HFF-Myc (cell line): ENCODE measurements at regions not wholly inside any gene's neighbourhood (a gene's known extent, or its start where the extent isn't known, plus 50 kb on each side); places are given as distances from the start of the nearest gene placed in this dataset.

Experiments used
- DNase-seq: peaks from one replicate; pipeline ENCODE4 v3.0.0-alpha.2; 2011; ENCODE audit warnings: low read depth; ENCODE audit errors: extremely low read depth
- H3K4me3 ChIP-seq: replicated peaks from 2 replicates; pipeline ENCODE4 v1.5.1; 2011; ENCODE audit warnings: low read depth, mild to moderate bottlenecking, control low read depth, low read length
- TF ChIP-seq, protein P1 (sequence below): IDR thresholded peaks from 2 replicates; pipeline ENCODE4 v1.5.1; 2012; ENCODE audit warnings: mild to moderate bottlenecking, low read depth, low read length, control low read depth; ENCODE audit errors: missing control alignments

DNA sequence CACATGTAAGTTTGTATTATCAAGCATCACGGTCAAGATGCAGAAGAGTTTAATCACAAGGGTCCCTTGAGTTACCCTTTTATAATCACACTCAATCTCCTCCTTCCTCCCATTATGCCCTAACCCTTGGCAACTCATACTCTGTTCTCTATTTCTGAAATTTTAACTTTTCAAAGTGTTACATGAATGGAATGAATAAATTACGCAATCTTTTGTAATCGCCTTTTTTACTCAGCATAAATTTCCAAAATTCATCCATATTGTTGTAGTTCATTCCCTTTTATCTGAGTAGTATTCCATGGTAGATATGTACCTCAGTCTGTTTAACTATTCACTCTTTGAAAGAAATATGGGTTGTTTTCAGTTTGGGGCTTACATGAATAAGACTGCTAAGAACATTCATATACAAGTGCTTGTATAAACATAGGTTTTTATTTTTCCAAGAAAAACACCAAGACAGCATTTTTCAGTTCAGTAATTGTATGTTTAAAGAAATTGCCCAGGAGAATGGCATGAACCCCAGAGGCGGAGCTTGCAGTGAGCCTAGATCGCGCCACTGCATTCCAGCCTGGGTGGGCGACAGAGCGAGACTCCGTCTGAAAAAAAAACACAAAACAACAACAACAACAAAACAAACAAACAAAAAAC lies 430.9 kb upstream of the KCNH7 start:
- no peak overlapping the region for H3K4me3 ChIP-seq
- TF ChIP-seq, protein P1, sequence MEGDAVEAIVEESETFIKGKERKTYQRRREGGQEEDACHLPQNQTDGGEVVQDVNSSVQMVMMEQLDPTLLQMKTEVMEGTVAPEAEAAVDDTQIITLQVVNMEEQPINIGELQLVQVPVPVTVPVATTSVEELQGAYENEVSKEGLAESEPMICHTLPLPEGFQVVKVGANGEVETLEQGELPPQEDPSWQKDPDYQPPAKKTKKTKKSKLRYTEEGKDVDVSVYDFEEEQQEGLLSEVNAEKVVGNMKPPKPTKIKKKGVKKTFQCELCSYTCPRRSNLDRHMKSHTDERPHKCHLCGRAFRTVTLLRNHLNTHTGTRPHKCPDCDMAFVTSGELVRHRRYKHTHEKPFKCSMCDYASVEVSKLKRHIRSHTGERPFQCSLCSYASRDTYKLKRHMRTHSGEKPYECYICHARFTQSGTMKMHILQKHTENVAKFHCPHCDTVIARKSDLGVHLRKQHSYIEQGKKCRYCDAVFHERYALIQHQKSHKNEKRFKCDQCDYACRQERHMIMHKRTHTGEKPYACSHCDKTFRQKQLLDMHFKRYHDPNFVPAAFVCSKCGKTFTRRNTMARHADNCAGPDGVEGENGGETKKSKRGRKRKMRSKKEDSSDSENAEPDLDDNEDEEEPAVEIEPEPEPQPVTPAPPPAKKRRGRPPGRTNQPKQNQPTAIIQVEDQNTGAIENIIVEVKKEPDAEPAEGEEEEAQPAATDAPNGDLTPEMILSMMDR = no peak
- no peak for DNase-seq

DNA sequence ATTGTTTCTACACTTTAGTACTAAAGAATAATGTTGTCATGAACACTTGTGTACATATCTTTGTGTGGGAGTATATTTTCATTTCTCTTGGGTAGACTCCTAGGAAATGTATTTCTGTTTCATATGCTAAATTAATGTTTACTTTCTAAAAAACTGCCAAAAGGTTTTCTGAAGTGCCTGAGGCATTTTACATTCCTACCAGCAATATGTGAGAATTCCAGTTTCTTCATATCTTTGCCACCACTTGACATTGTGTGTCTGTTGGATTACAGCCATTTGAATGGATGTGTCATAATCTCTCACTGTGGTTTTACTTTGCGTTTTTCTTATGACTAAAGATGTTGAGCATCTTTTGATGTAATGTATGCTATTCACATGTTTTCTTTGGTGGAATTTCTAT lies 428.2 kb upstream of the KCNH7 start:
- no peak overlapping the region for H3K4me3 ChIP-seq
- TF ChIP-seq, protein P1 = no peak
- DNase-seq = peak; percentile 7

GRCh38 chr2:163265562-163265961 lies 427.0 kb upstream of the KCNH7 start:
- no peak overlapping the region for H3K4me3 ChIP-seq
- TF ChIP-seq, protein P1 = no peak
- no peak for DNase-seq

DNA sequence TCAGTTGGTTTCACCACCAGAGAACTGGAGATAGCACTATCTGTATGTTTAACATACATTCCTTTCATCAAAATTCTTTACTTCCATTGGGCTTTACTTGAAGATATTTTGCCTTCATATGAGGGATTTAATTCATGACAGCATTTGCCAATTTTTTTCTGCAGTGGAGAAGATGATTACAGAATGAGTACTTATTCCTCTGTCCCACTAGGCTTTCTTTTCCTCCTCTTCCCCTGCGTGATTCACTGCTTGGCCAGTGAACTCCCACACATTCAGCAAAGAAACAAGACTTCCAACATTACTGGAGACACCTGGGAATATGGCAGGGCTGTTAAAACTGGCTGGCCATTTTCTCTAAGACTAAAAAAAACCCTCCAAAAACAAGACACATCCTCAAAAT lies 425.8 kb upstream of the KCNH7 start:
- no peak for DNase-seq
- no peak overlapping the region for H3K4me3 ChIP-seq
- TF ChIP-seq, protein P1 = no peak

- H3K4me3 ChIP-seq = no peak overlapping the region
- DNase-seq = no peak
- TF ChIP-seq, protein P1 = no peak
These were observed 420.9 kb upstream of the KCNH7 start for GRCh38 chr2:163259489-163259888.

GRCh38 chr2:163255086-163255485 lies 416.5 kb upstream of the KCNH7 start:
- DNase-seq = no peak
- no peak overlapping the region for H3K4me3 ChIP-seq
- TF ChIP-seq, protein P1 = no peak

DNA sequence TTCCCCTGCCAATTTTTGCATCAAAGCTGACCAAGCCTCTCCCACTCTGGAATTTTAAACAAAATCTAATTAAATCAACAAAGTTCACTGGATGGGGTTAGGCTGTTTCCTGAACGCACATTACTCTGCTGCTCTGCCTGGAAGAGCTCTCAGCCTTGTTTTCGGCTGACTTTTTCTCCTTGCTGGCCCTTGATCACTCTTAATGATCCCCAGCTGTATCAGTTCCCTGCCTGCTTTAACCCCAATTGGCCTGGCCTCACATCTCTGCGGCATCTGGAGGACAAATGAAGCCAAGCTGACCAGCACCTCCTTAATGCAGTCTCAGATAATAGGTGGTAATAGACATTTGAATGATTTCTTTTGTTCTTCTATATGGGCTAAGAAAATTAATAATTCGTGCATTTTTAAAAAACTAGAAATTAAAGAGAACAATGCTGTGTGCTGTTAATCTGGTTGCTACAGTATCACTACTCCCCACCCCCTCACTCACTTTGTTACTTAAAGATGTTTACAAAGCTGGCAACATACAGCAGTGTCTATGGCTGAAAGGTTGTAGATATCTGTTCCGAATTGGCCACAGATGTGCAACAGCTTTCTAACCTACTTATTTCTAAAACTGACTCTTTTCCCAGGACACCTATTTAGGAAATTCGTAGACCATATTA lies 415.2 kb upstream of the KCNH7 start:
- TF ChIP-seq, protein P1 = no peak
- DNase-seq = no peak
- H3K4me3 ChIP-seq = no peak overlapping the region
